ENCODE measurements at regions not wholly inside any gene's neighbourhood (a gene's known extent, or its start where the extent isn't known, plus 50 kb on each side); places are given as distances from the start of the nearest gene placed in this dataset.
"Not testable (repeated sequence)": the region's sequence is repeated elsewhere in the genome, so short reads cannot be mapped to it uniquely, and the experiment has no call there.

- no peak for DNase-seq (ENCODE audit: low spot score)
These were observed 121.7 kb upstream of the SVIL start for GRCh38 chr10:29756451-29756850.

GRCh38 chr10:29753283-29753682, 118.5 kb upstream of the SVIL start:
- no peak for DNase-seq (ENCODE audit: low spot score)

GRCh38 chr10:29751684-29752083, 116.9 kb upstream of the SVIL start:
- no peak for DNase-seq (ENCODE audit: low spot score)

- DNase-seq (ENCODE audit: low spot score): no peak
These were observed 116.5 kb upstream of the SVIL start for GRCh38 chr10:29751240-29751639.

- no peak for DNase-seq (ENCODE audit: low spot score)
These were observed 114.4 kb upstream of the SVIL start for GRCh38 chr10:29749150-29749549.

- no peak for DNase-seq (ENCODE audit: low spot score)
These were observed 113.4 kb upstream of the SVIL start for GRCh38 chr10:29748109-29748650.

- no peak for DNase-seq (ENCODE audit: low spot score)
These were observed 111.5 kb upstream of the SVIL start for GRCh38 chr10:29746080-29746797.

- DNase-seq (ENCODE audit: low spot score): no peak
These were observed 106.3 kb upstream of the SVIL start for GRCh38 chr10:29740981-29741545.

- no peak for DNase-seq (ENCODE audit: low spot score)
These were observed 103.6 kb upstream of the SVIL start for GRCh38 chr10:29738341-29738740.

- DNase-seq (ENCODE audit: low spot score): no peak
These were observed 102.4 kb upstream of the SVIL start for GRCh38 chr10:29737074-29737593.

GRCh38 chr10:29736366-29737073, 101.7 kb upstream of the SVIL start:
- DNase-seq (ENCODE audit: low spot score): peak; percentile 80

GRCh38 chr10:29735628-29736365, 101.0 kb upstream of the SVIL start:
- DNase-seq (ENCODE audit: low spot score): peak; percentile 94

- peak; percentile 83 for DNase-seq (ENCODE audit: low spot score)
These were observed 100.3 kb upstream of the SVIL start for GRCh38 chr10:29734962-29735627.

GRCh38 chr10:29734640-29734961, 99.8 kb upstream of the SVIL start:
- peak; percentile 71 for DNase-seq (ENCODE audit: low spot score)

- no peak for DNase-seq (ENCODE audit: low spot score)
These were observed 98.6 kb upstream of the SVIL start for GRCh38 chr10:29733323-29733722.

- no peak for DNase-seq (ENCODE audit: low spot score)
These were observed 98.1 kb upstream of the SVIL start for GRCh38 chr10:29732918-29733317.

GRCh38 chr10:29731760-29732159, 97.0 kb upstream of the SVIL start:
- peak; percentile 72 for DNase-seq (ENCODE audit: low spot score)

GRCh38 chr10:29730969-29731368, 96.2 kb upstream of the SVIL start:
- no peak for DNase-seq (ENCODE audit: low spot score)

GRCh38 chr10:29730458-29730857, 95.7 kb upstream of the SVIL start:
- no peak for DNase-seq (ENCODE audit: low spot score)

- DNase-seq (ENCODE audit: low spot score): no peak
These were observed 93.8 kb upstream of the SVIL start for GRCh38 chr10:29728541-29729049.

GRCh38 chr10:29725927-29726326, 91.2 kb upstream of the SVIL start:
- DNase-seq (ENCODE audit: low spot score): not testable (repeated sequence)

All from left forelimb (tissue), 1 donor.